Epithelial cell of proximal tubule (primary cell): ENCODE measurements at regions not wholly inside any gene's neighbourhood (a gene's known extent, or its start where the extent isn't known, plus 50 kb on each side); places are given as distances from the start of the nearest gene placed in this dataset.

ENCODE experiments used
- DNase-seq: peaks from one replicate; pipeline ENCODE4 v3.0.0-alpha.2; 2011; ENCODE audit warnings: low read depth
- H3K4me3 ChIP-seq: 2 replicates; pipeline ENCODE4 v1.5.1; 2011; ENCODE audit warnings: low read depth, mild to moderate bottlenecking, low read length
- CTCF ChIP-seq: conservative IDR thresholded peaks from 2 replicates; pipeline ENCODE4 v1.5.1; 2012; ENCODE audit warnings: low read depth, mild to moderate bottlenecking, low read length

- no peak for DNase-seq
- no peak overlapping the region for H3K4me3 ChIP-seq
- TF ChIP-seq CTCF = no peak
Measured at GRCh38 chr6:168908166-168908565, 345.5 kb downstream of the THBS2 start.

- TF ChIP-seq CTCF = no peak
- no peak for DNase-seq
- no peak overlapping the region for H3K4me3 ChIP-seq
Measured at GRCh38 chr6:168906391-168906790, 347.3 kb downstream of the THBS2 start.

GRCh38 chr6:168905451-168906090 is 348.1 kb downstream of the THBS2 start:
- DNase-seq = no peak
- TF ChIP-seq CTCF = no peak
- H3K4me3 ChIP-seq = no peak overlapping the region

- no peak overlapping the region for H3K4me3 ChIP-seq
- DNase-seq = no peak
- no peak for TF ChIP-seq CTCF
Measured at GRCh38 chr6:168903613-168904345, 349.9 kb downstream of the THBS2 start.

GRCh38 chr6:168902075-168902474 is 351.6 kb downstream of the THBS2 start:
- H3K4me3 ChIP-seq = no peak overlapping the region
- DNase-seq = no peak
- no peak for TF ChIP-seq CTCF

- no peak for DNase-seq
- H3K4me3 ChIP-seq = peak overlapping the region; percentile 25
- TF ChIP-seq CTCF = no peak
Measured at GRCh38 chr6:168901076-168901475, 352.6 kb downstream of the THBS2 start.

- no peak for TF ChIP-seq CTCF
- DNase-seq = no peak
- H3K4me3 ChIP-seq = no peak overlapping the region
Measured at GRCh38 chr6:168896321-168896720, 357.3 kb downstream of the THBS2 start.
